ENCODE measurements at regions not wholly inside any gene's neighbourhood (a gene's known extent, or its start where the extent isn't known, plus 50 kb on each side); places are given as distances from the start of the nearest gene placed in this dataset.

DNA sequence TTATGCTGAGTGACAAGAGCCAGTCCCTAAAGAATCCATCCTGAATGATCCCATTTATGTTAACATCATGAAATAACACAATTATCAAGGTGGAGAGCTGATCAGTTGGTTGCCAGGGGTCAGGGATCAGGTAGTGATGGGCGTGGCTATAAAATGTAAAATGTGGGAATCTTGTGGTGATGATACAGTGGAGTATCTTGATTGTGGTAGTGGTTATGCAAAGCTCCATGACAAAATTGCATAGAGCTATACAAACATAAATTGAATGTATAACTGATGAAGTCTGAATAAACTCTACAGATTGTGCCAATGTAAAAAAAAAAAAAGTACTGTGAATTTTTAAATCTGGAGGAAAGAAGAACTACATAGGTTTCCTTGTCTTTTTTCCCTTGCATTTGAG, 104.6 kb upstream of the SPATA31C2 start:
- TF ChIP-seq EZH2phosphoT487 (IDR thresholded peaks at IDR 0.05; ENCODE audit: borderline replicate concordance) = no peak
- no peak for TF ChIP-seq CTCF (conservative IDR thresholded peaks at IDR 0.05; ENCODE audit: low read length)
- H3K9ac ChIP-seq (ENCODE audit: low read depth, low read length, poor library complexity, severe bottlenecking) = no peak overlapping the region

DNA sequence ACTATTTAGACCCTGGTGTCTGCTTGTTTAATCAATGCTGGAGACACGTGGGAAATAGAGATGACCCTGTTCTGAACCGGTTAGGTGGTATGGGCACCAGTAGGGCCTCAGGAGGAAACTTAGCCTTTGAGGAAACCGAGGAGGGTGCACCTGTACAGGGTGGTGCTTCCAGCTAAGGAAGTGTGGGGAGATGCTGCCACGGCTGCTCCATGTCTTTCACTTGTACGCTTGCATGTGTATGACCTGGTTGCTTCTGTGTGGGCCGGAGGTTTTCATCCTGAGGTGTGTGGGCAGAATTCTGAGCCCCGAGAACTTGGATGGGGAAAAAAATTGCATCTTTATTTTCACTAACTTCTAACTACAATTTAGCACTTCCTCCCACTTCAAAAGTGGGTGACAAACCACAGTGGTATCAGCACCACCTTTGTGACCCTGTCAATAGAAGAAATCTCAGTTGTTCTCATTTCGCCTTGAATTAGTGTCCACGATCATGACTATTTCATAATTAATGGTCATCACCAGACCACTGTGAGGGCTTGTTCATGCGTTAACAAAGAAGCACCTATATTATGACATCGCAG, 99.8 kb upstream of the SPATA31C2 start:
- Histone ChIP-seq H3K4me2 (ENCODE audit: low read depth, low read length, poor library complexity, severe bottlenecking) (no peak overlapping the region), H3K79me2 (ENCODE audit: insufficient read depth, low read length) (no peaks in the 10 kb centered on the region), H3K9me3 (ENCODE audit: insufficient read depth, low read depth, low read length) (no peaks in the 10 kb centered on the region), H2AFZ (ENCODE audit: low read length) (no peak overlapping the region), H3K9me2 (replicated peaks; ENCODE audit: low read depth, low read length) (no peaks in the 10 kb centered on the region), H3K4me1 (ENCODE audit: insufficient read depth, low read length, poor library complexity, severe bottlenecking) (no peaks in the 10 kb centered on the region), H4K20me1 (ENCODE audit: insufficient read depth, low read length, poor library complexity, severe bottlenecking) (no peaks in the 10 kb centered on the region), H3K9ac (ENCODE audit: low read depth, low read length, poor library complexity, severe bottlenecking) (no peak overlapping the region), H3K36me3 (ENCODE audit: insufficient read depth, low read length) (no peaks in the 10 kb centered on the region), H3K27me3 (ENCODE audit: insufficient read depth, low read length, poor library complexity, severe bottlenecking) (no peaks in the 10 kb centered on the region), H3K4me3 (ENCODE audit: low read length, poor library complexity, severe bottlenecking) (no peak overlapping the region), H3F3A (ENCODE audit: low read depth) (no peaks in the 10 kb centered on the region)
- TF ChIP-seq CTCF (conservative IDR thresholded peaks at IDR 0.05; ENCODE audit: low read length) = no peak
- TF ChIP-seq EZH2phosphoT487 (IDR thresholded peaks at IDR 0.05; ENCODE audit: borderline replicate concordance) = no peak

More for the DNA sequence above, 104.6 kb upstream of the SPATA31C2 start:
- Histone ChIP-seq H3K9me3 (ENCODE audit: insufficient read depth, low read depth, low read length) (no peaks in the 10 kb centered on the region), H3K36me3 (ENCODE audit: insufficient read depth, low read length) (no peaks in the 10 kb centered on the region), H3K79me2 (ENCODE audit: insufficient read depth, low read length) (no peaks in the 10 kb centered on the region), H3F3A (ENCODE audit: low read depth) (no peaks in the 10 kb centered on the region), H3K4me2 (ENCODE audit: low read depth, low read length, poor library complexity, severe bottlenecking) (no peak overlapping the region), H3K27me3 (ENCODE audit: insufficient read depth, low read length, poor library complexity, severe bottlenecking) (no peaks in the 10 kb centered on the region), H3K4me3 (ENCODE audit: low read length, poor library complexity, severe bottlenecking) (no peak overlapping the region), H3K4me1 (ENCODE audit: insufficient read depth, low read length, poor library complexity, severe bottlenecking) (no peaks in the 10 kb centered on the region), H3K9me2 (replicated peaks; ENCODE audit: low read depth, low read length) (no peaks in the 10 kb centered on the region), H4K20me1 (ENCODE audit: insufficient read depth, low read length, poor library complexity, severe bottlenecking) (no peaks in the 10 kb centered on the region), H2AFZ (ENCODE audit: low read length) (no peak overlapping the region)

DNA sequence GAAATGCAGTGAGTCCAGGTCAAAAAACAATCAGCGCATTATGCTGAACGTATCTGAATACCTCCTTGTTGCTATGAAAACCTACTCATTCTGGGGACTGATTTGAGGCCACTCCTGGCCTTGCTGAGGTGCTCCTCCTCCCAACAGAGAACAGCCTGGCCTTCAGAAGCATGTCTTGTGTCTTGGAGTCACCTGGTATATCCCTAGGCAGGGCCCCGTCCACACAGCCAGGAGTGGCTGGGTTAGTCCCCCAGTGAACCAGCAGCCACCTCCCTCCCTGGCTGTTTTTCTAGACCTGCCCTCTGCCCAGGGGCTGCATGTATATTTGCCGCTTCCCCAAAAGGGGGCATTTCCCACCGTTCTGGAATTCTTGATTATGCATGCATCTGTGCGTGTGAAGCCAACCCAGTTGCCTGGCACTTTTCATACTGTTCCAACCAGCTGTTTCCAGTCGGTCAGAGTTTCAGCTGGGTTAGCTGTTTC, 99.2 kb upstream of the SPATA31C2 start:
- no peaks in the 10 kb centered on the region for H3K9me2 ChIP-seq (replicated peaks; ENCODE audit: low read depth, low read length)
- no peak overlapping the region for H3K4me3 ChIP-seq (ENCODE audit: low read length, poor library complexity, severe bottlenecking)
- no peaks in the 10 kb centered on the region for H4K20me1 ChIP-seq (ENCODE audit: insufficient read depth, low read length, poor library complexity, severe bottlenecking)
- no peak overlapping the region for H2AFZ ChIP-seq (ENCODE audit: low read length)
- no peaks in the 10 kb centered on the region for H3K9me3 ChIP-seq (ENCODE audit: insufficient read depth, low read depth, low read length)
- H3K27me3 ChIP-seq (ENCODE audit: insufficient read depth, low read length, poor library complexity, severe bottlenecking) = no peaks in the 10 kb centered on the region
- H3K79me2 ChIP-seq (ENCODE audit: insufficient read depth, low read length) = no peaks in the 10 kb centered on the region
- TF ChIP-seq EZH2phosphoT487 (IDR thresholded peaks at IDR 0.05; ENCODE audit: borderline replicate concordance) = no peak
- TF ChIP-seq CTCF (conservative IDR thresholded peaks at IDR 0.05; ENCODE audit: low read length) = no peak
- no peak overlapping the region for H3K9ac ChIP-seq (ENCODE audit: low read depth, low read length, poor library complexity, severe bottlenecking)
- no peak overlapping the region for H3K4me2 ChIP-seq (ENCODE audit: low read depth, low read length, poor library complexity, severe bottlenecking)
- H3K4me1 ChIP-seq (ENCODE audit: insufficient read depth, low read length, poor library complexity, severe bottlenecking) = no peaks in the 10 kb centered on the region
- no peaks in the 10 kb centered on the region for H3K36me3 ChIP-seq (ENCODE audit: insufficient read depth, low read length)
- no peaks in the 10 kb centered on the region for H3F3A ChIP-seq (ENCODE audit: low read depth)

All from Loucy (cell line).